ENCODE measurements at regions not wholly inside any gene's neighbourhood (a gene's known extent, or its start where the extent isn't known, plus 50 kb on each side); places are given as distances from the start of the nearest gene placed in this dataset.

- Histone ChIP-seq H3K4me3 (no peak overlapping the region), H3K27ac (no peak overlapping the region), H3K9ac (ENCODE audit: low read depth in 2 of 2, low read length in 2 of 2) (no peak overlapping the region), H3K4me1 (no peaks in the 10 kb centered on the region), H3K27me3 (no peaks in the 10 kb centered on the region), H3K36me3 (no peaks in the 10 kb centered on the region), H3K9me3 (no peaks in the 10 kb centered on the region)
- no peak for DNase-seq
- no peak for TF ChIP-seq CTCF (IDR thresholded peaks at IDR 0.05)
- intact Hi-C loops (cut with DNase I): no loop called here
Measured at GRCh38 chr13:40476175-40476958, 190.1 kb downstream of the FOXO1 start.

GRCh38 chr13:40477623-40478608, 188.5 kb downstream of the FOXO1 start:
- Histone ChIP-seq H3K27ac (no peak overlapping the region), H3K27me3 (no peaks in the 10 kb centered on the region), H3K36me3 (no peaks in the 10 kb centered on the region), H3K4me1 (no peaks in the 10 kb centered on the region), H3K4me3 (no peak overlapping the region), H3K9me3 (no peaks in the 10 kb centered on the region), H3K9ac (ENCODE audit: low read depth in 2 of 2, low read length in 2 of 2) (no peak overlapping the region)
- no peak for TF ChIP-seq CTCF (IDR thresholded peaks at IDR 0.05)
- DNase-seq: no peak
- intact Hi-C loops (cut with DNase I): no loop called here

GRCh38 chr13:40478775-40479174, 187.7 kb downstream of the FOXO1 start:
- Histone ChIP-seq H3K9ac (ENCODE audit: low read depth in 2 of 2, low read length in 2 of 2) (no peak overlapping the region), H3K4me1 (no peaks in the 10 kb centered on the region), H3K4me3 (no peak overlapping the region)

GRCh38 chr13:40479196-40479845, 187.1 kb downstream of the FOXO1 start:
- H3K4me3 ChIP-seq: no peak overlapping the region
- H3K9ac ChIP-seq (ENCODE audit: low read depth in 2 of 2, low read length in 2 of 2): no peak overlapping the region
- no peaks in the 10 kb centered on the region for H3K4me1 ChIP-seq
- H3K36me3 ChIP-seq: no peaks in the 10 kb centered on the region
- DNase-seq: no peak
- no peaks in the 10 kb centered on the region for H3K27me3 ChIP-seq
- TF ChIP-seq CTCF (IDR thresholded peaks at IDR 0.05): no peak
- no peaks in the 10 kb centered on the region for H3K9me3 ChIP-seq
- intact Hi-C loops (cut with DNase I): no loop called here
- no peak overlapping the region for H3K27ac ChIP-seq

More at GRCh38 chr13:40478775-40479174, 187.7 kb downstream of the FOXO1 start:
- no peak for DNase-seq
- Histone ChIP-seq H3K27me3 (no peaks in the 10 kb centered on the region), H3K9me3 (no peaks in the 10 kb centered on the region), H3K27ac (no peak overlapping the region), H3K36me3 (no peaks in the 10 kb centered on the region)
- no peak for TF ChIP-seq CTCF (IDR thresholded peaks at IDR 0.05)
- intact Hi-C loops (cut with DNase I): no loop called here

All from colonic mucosa (tissue), 4 donors.